GM12874 (cell line): ENCODE measurements at regions not wholly inside any gene's neighbourhood (a gene's known extent, or its start where the extent isn't known, plus 50 kb on each side); places are given as distances from the start of the nearest gene placed in this dataset.

ENCODE experiments used
- TF ChIP-seq, protein P1 (sequence below): IDR thresholded peaks from 2 replicates; pipeline ENCODE4 v1.5.1; 2011; ENCODE audit warnings: low read depth, mild to moderate bottlenecking, control low read depth, low read length, moderate library complexity; ENCODE audit not compliant: insufficient read depth

DNA sequence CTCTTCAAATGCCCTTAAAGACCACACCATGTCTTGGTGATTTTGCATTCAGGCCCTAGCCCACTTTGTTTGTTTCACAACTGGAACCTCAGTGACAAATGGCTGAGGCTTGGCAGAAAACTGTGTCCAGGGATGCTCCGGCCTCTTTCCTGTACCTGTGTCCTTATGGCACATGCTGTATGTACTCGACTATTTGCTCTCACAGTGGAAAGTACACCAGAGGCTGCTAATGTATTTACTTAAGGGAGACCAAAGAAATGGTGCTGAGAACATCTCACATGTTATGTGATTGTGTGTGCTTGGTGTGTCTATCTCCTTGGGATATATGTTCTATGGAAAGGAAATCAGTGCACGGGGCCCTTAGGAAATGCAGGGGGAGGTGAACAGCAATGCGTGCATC is 263.3 kb downstream of the GADD45G start:
- TF ChIP-seq, protein P1, sequence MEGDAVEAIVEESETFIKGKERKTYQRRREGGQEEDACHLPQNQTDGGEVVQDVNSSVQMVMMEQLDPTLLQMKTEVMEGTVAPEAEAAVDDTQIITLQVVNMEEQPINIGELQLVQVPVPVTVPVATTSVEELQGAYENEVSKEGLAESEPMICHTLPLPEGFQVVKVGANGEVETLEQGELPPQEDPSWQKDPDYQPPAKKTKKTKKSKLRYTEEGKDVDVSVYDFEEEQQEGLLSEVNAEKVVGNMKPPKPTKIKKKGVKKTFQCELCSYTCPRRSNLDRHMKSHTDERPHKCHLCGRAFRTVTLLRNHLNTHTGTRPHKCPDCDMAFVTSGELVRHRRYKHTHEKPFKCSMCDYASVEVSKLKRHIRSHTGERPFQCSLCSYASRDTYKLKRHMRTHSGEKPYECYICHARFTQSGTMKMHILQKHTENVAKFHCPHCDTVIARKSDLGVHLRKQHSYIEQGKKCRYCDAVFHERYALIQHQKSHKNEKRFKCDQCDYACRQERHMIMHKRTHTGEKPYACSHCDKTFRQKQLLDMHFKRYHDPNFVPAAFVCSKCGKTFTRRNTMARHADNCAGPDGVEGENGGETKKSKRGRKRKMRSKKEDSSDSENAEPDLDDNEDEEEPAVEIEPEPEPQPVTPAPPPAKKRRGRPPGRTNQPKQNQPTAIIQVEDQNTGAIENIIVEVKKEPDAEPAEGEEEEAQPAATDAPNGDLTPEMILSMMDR: no peak

- TF ChIP-seq, protein P1: 0 out of 2 replicates have a peak, but pooled peaks have one; percentile 1
Observed at GRCh38 chr9:89869793-89870580, 265.2 kb downstream of the GADD45G start.

DNA sequence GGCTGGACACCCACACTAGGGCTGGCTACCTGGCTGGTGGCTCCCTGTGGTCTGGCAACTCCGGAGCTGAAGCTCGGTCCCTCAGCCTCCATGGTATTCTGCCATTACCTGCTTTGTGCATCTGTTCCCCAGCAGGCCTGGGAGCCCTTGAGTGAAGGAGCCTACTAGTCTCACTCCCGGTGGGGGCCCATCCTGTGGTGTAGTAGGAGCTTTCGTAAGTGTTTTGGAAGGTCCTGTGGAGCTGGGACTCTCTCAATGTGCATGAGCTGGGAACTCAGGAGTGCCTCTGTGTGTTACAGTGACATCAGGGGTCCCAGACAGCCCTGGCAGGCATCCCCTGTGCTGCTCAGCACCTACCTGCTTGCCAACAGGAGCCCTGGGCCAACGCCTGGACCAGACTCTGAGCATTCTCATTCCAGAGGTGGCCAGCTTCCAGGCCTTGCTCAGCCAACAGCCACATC is 267.1 kb downstream of the GADD45G start:
- TF ChIP-seq, protein P1: no peak

- TF ChIP-seq, protein P1: no peak
Observed at GRCh38 chr9:89872426-89872912, 267.7 kb downstream of the GADD45G start.

GRCh38 chr9:89872913-89873707 is 268.3 kb downstream of the GADD45G start:
- TF ChIP-seq, protein P1: no peak

GRCh38 chr9:89873801-89874200 is 269.0 kb downstream of the GADD45G start:
- TF ChIP-seq, protein P1: no peak
